ENCODE measurements at regions not wholly inside any gene's neighbourhood (a gene's known extent, or its start where the extent isn't known, plus 50 kb on each side); places are given as distances from the start of the nearest gene placed in this dataset.

DNA sequence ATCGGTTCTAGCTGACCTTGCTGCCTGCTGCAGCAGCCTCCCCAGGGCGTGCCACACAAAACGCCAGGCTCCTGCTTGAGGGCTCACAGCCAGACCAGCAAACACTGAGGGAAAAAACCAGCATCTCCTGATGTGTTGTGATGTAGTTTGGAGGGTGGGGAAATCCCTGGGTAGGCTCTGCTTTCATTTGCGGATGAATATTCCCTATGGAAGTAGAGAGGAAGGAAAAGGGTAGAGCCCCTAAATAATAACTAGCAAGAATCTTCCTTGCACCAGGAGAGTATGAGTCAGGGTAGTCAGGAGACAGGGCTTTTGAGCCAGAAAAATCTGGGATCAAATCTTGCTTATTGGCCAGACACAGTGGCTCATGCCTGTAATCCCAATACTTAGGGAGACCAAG lies 545.3 kb downstream of the RFC3 start:
- ChIA-PET POLR2A (no interaction called here), CTCF (no interaction called here)
- intact Hi-C loops (cut with micrococcal nuclease) (no loop called here), dilution Hi-C loops (cut with MboI; ENCODE audit: extremely low pct_ligation_motif_present, low sequenced_read_pairs) (no loop called here)
- no peaks in the 10 kb centered on the region for H3K4me1 ChIP-seq (ENCODE audit: control insufficient read depth, extremely low read depth, insufficient read depth, low read length)
- no peaks in the 10 kb centered on the region for H4K20me1 ChIP-seq (replicated peaks; ENCODE audit: control insufficient read depth, extremely low read depth, insufficient read depth, low read length)
- no peak for FAIRE-seq
- no peak overlapping the region for H3K9ac ChIP-seq (replicated peaks; ENCODE audit: extremely low read depth, insufficient read depth, low read length)
- H3K79me2 ChIP-seq (ENCODE audit: control insufficient read depth, insufficient read depth, low read length) = no peaks in the 10 kb centered on the region
- no peak overlapping the region for H3K27ac ChIP-seq (ENCODE audit: insufficient read depth, low read depth, low read length)
- no peaks in the 10 kb centered on the region for H3K9me3 ChIP-seq (replicated peaks; ENCODE audit: control insufficient read depth, insufficient read depth, low read length)
- TF ChIP-seq FOS (IDR thresholded peaks at IDR 0.05; ENCODE audit: borderline replicate concordance, insufficient read depth, low read length) (no peak), GATA2 (IDR thresholded peaks at IDR 0.05; ENCODE audit: insufficient read depth, insufficient read length, low read depth, low read length) (no peak), EZH2 (IDR thresholded peaks at IDR 0.05; ENCODE audit: borderline replicate concordance, low read depth, low read length, severe bottlenecking) (no peak), POLR2A (IDR thresholded peaks at IDR 0.05; ENCODE audit: low read depth, low read length) (no peak), POLR2AphosphoS5 (IDR thresholded peaks at IDR 0.05; ENCODE audit: insufficient read depth, low read depth, low read length) (no peak), JUN (IDR thresholded peaks at IDR 0.05; ENCODE audit: borderline replicate concordance, insufficient read depth, insufficient read length, low read depth) (no peak), MYC (IDR thresholded peaks at IDR 0.05; ENCODE audit: low read depth, low read length) (no peak)
- TF ChIP-seq, protein P1, sequence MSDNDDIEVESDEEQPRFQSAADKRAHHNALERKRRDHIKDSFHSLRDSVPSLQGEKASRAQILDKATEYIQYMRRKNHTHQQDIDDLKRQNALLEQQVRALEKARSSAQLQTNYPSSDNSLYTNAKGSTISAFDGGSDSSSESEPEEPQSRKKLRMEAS (IDR thresholded peaks at IDR 0.05; ENCODE audit: insufficient read depth, insufficient read length) = no peak
- TF ChIP-seq, protein P2, sequence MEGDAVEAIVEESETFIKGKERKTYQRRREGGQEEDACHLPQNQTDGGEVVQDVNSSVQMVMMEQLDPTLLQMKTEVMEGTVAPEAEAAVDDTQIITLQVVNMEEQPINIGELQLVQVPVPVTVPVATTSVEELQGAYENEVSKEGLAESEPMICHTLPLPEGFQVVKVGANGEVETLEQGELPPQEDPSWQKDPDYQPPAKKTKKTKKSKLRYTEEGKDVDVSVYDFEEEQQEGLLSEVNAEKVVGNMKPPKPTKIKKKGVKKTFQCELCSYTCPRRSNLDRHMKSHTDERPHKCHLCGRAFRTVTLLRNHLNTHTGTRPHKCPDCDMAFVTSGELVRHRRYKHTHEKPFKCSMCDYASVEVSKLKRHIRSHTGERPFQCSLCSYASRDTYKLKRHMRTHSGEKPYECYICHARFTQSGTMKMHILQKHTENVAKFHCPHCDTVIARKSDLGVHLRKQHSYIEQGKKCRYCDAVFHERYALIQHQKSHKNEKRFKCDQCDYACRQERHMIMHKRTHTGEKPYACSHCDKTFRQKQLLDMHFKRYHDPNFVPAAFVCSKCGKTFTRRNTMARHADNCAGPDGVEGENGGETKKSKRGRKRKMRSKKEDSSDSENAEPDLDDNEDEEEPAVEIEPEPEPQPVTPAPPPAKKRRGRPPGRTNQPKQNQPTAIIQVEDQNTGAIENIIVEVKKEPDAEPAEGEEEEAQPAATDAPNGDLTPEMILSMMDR (IDR thresholded peaks at IDR 0.05; ENCODE audit: extremely low read depth in 1 of 2, insufficient read depth in 1 of 2, low read depth in 1 of 2, low read length in 2 of 2) = no peak
- H3K36me3 ChIP-seq (ENCODE audit: control insufficient read depth in 2 of 2, extremely low read depth in 1 of 2, insufficient read depth in 2 of 2, low read length in 2 of 2) = no peaks in the 10 kb centered on the region
- no peaks in the 10 kb centered on the region for H3K27me3 ChIP-seq (ENCODE audit: control insufficient read depth in 2 of 2, insufficient read depth in 2 of 2, low read length in 2 of 2)
- DNase-seq (ENCODE audit: low read depth, low spot score) = no peak
- H3K4me3 ChIP-seq (replicated peaks in 1 of 3; ENCODE audit: insufficient read depth in 1 of 3, low read depth in 1 of 3, low read length in 3 of 3) = no peak overlapping the region
- no peak overlapping the region for H2AFZ ChIP-seq (ENCODE audit: low read depth, low read length)
- no peak overlapping the region for H3K4me2 ChIP-seq (ENCODE audit: insufficient read depth, low read length)
- no TSS peak for BruUV-seq (replicated peaks)
- no peaks in the 10 kb centered on the region for H3K9me1 ChIP-seq (replicated peaks; ENCODE audit: control insufficient read depth, extremely low read depth, insufficient read depth, low read length)
